SKM-1 treated with dmso at 0.1 percent for 144 hours (cell line): ENCODE measurements at regions not wholly inside any gene's neighbourhood (a gene's known extent, or its start where the extent isn't known, plus 50 kb on each side); places are given as distances from the start of the nearest gene placed in this dataset.
"Not testable (repeated sequence)": the region's sequence is repeated elsewhere in the genome, so short reads cannot be mapped to it uniquely, and the experiment has no call there.

ENCODE experiments used
- DNase-seq: peaks from one replicate; lab custom pipeline; 2025; ENCODE audit not compliant: unreplicated experiment; lab: John Stamatoyannopoulos, UW

GRCh38 chr5:153352685-153353219, 137.7 kb upstream of the GRIA1 start:
- DNase-seq, result no peak

- no peak for DNase-seq
Measured at GRCh38 chr5:153357493-153358112, 132.9 kb upstream of the GRIA1 start.

GRCh38 chr5:153358315-153358976, 132.0 kb upstream of the GRIA1 start:
- no peak for DNase-seq

GRCh38 chr5:153360860-153361259, 129.6 kb upstream of the GRIA1 start:
- DNase-seq, result no peak

GRCh38 chr5:153361735-153362409, 128.6 kb upstream of the GRIA1 start:
- no peak for DNase-seq

- no peak for DNase-seq
Measured at GRCh38 chr5:153365547-153365946, 124.9 kb upstream of the GRIA1 start.

GRCh38 chr5:153367466-153367865, 123.0 kb upstream of the GRIA1 start:
- DNase-seq, result no peak

- DNase-seq, result no peak
Measured at GRCh38 chr5:153372425-153373129, 117.9 kb upstream of the GRIA1 start.

GRCh38 chr5:153373130-153373498, 117.4 kb upstream of the GRIA1 start:
- DNase-seq, result no peak

GRCh38 chr5:153381630-153382029, 108.8 kb upstream of the GRIA1 start:
- DNase-seq, result not testable (repeated sequence)

- no peak for DNase-seq
Measured at GRCh38 chr5:153390569-153390968, 99.9 kb upstream of the GRIA1 start.

GRCh38 chr5:153399595-153399994, 90.9 kb upstream of the GRIA1 start:
- no peak for DNase-seq

- no peak for DNase-seq
Measured at GRCh38 chr5:153400931-153401330, 89.5 kb upstream of the GRIA1 start.

GRCh38 chr5:153402550-153402949, 87.9 kb upstream of the GRIA1 start:
- no peak for DNase-seq

GRCh38 chr5:153403470-153403869, 87.0 kb upstream of the GRIA1 start:
- DNase-seq, result no peak

GRCh38 chr5:153404747-153405146, 85.7 kb upstream of the GRIA1 start:
- DNase-seq, result no peak

- no peak for DNase-seq
Measured at GRCh38 chr5:153421676-153422075, 68.8 kb upstream of the GRIA1 start.

- DNase-seq, result no peak
Measured at GRCh38 chr5:153425914-153426313, 64.6 kb upstream of the GRIA1 start.

- DNase-seq, result no peak
Measured at GRCh38 chr5:153429761-153430380, 60.6 kb upstream of the GRIA1 start.

- DNase-seq, result no peak
Measured at GRCh38 chr5:153432583-153432982, 57.9 kb upstream of the GRIA1 start.

- no peak for DNase-seq
Measured at GRCh38 chr5:153437251-153437650, 53.2 kb upstream of the GRIA1 start.
